ENCODE measurements at regions not wholly inside any gene's neighbourhood (a gene's known extent, or its start where the extent isn't known, plus 50 kb on each side); places are given as distances from the start of the nearest gene placed in this dataset.

- Histone ChIP-seq H3K9me3 (no peaks in the 10 kb centered on the region), H3K4me1 (no peaks in the 10 kb centered on the region), H3K36me3 (no peaks in the 10 kb centered on the region), H3K4me3 (no peak overlapping the region), H3K27ac (no peak overlapping the region), H3K27me3 (no peaks in the 10 kb centered on the region)
- TF ChIP-seq CTCF (IDR thresholded peaks at IDR 0.05), result no peak
- no peak for TF ChIP-seq POLR2A (IDR thresholded peaks at IDR 0.05)
- intact Hi-C loops (cut with DNase I), result no loop called here
- DNase-seq, result no peak
Observed at GRCh38 chr2:123154195-123154594, 870.9 kb upstream of the CNTNAP5 start.

GRCh38 chr2:123157016-123157415 lies 868.1 kb upstream of the CNTNAP5 start:
- intact Hi-C loops (cut with DNase I), result no loop called here
- 27 to 48% methylated on average over 3 of the region's 3 CpGs for WGBS, 2 donors
- TF ChIP-seq CTCF (IDR thresholded peaks at IDR 0.05) (no peak), POLR2A (IDR thresholded peaks at IDR 0.05) (no peak)
- DNase-seq, result no peak
- H3K4me3 ChIP-seq, result no peak overlapping the region
- no peaks in the 10 kb centered on the region for H3K4me1 ChIP-seq
- no peaks in the 10 kb centered on the region for H3K9me3 ChIP-seq
- H3K36me3 ChIP-seq, result no peaks in the 10 kb centered on the region
- no peaks in the 10 kb centered on the region for H3K27me3 ChIP-seq
- no peak overlapping the region for H3K27ac ChIP-seq

- H3K4me1 ChIP-seq, result no peaks in the 10 kb centered on the region
- no peak overlapping the region for H3K4me3 ChIP-seq
- no peaks in the 10 kb centered on the region for H3K9me3 ChIP-seq
- TF ChIP-seq POLR2A (IDR thresholded peaks at IDR 0.05) (no peak), CTCF (IDR thresholded peaks at IDR 0.05) (no peak)
- no peak overlapping the region for H3K27ac ChIP-seq
- WGBS, 2 donors, result 58 to 73% methylated on average over 1 of the region's 1 CpG
- no peaks in the 10 kb centered on the region for H3K27me3 ChIP-seq
- intact Hi-C loops (cut with DNase I), result no loop called here
- no peak for DNase-seq
- no peaks in the 10 kb centered on the region for H3K36me3 ChIP-seq
Observed at GRCh38 chr2:123162400-123163016, 862.6 kb upstream of the CNTNAP5 start.

- Histone ChIP-seq H3K27ac (no peak overlapping the region), H3K36me3 (no peaks in the 10 kb centered on the region), H3K27me3 (no peaks in the 10 kb centered on the region), H3K4me1 (no peaks in the 10 kb centered on the region), H3K4me3 (no peak overlapping the region), H3K9me3 (peaks cover 0 to 4% (median 1%) of the 10 kb centered on the region in 3 donors)
- intact Hi-C loops (cut with DNase I), result no loop called here
- TF ChIP-seq POLR2A (IDR thresholded peaks at IDR 0.05) (no peak), CTCF (IDR thresholded peaks at IDR 0.05) (no peak)
- 34 to 48% methylated on average over 2 of the region's 2 CpGs for WGBS, 2 donors
- no peak for DNase-seq
Observed at GRCh38 chr2:123163398-123163797, 861.7 kb upstream of the CNTNAP5 start.

- H3K9me3 ChIP-seq, result peaks cover 0 to 7% (median 6%) of the 10 kb centered on the region in 3 donors
- no peak overlapping the region for H3K4me3 ChIP-seq
- intact Hi-C loops (cut with DNase I), result no loop called here
- H3K27ac ChIP-seq, result no peak overlapping the region
- H3K27me3 ChIP-seq, result no peaks in the 10 kb centered on the region
- no peak for DNase-seq
- H3K4me1 ChIP-seq, result no peaks in the 10 kb centered on the region
- WGBS, 2 donors, result 23 to 28% methylated on average over 2 of the region's 2 CpGs
- no peaks in the 10 kb centered on the region for H3K36me3 ChIP-seq
- TF ChIP-seq POLR2A (IDR thresholded peaks at IDR 0.05) (no peak), CTCF (IDR thresholded peaks at IDR 0.05) (no peak)
Observed at GRCh38 chr2:123164216-123164615, 860.9 kb upstream of the CNTNAP5 start.

All from esophagus squamous epithelium (tissue), 5 donors.